ENCODE measurements at regions not wholly inside any gene's neighbourhood (a gene's known extent, or its start where the extent isn't known, plus 50 kb on each side); places are given as distances from the start of the nearest gene placed in this dataset.
"Not testable (repeated sequence)": the region's sequence is repeated elsewhere in the genome, so short reads cannot be mapped to it uniquely, and the experiment has no call there.

DNA sequence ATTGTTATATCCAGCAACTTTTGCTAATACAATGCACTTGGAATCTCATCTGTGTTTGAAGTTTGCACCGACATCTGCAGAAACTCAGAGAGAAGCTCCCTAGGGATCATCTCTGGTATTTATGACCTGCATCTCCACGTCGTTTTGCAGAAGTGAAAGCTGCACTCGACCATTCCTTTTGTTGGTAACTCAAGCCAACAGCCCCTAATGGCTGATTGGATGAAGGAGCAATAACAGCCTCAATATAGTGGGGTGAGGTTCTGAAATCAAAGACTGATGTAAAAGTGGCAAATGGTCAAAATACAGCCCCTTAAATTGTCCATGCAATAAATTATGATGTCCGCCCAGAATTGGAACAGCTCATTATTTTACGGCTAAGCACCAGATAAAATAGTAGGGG is 344.2 kb upstream of the KAZN start:
- DNase-seq (ENCODE audit: low spot score): peak; percentile 30

DNA sequence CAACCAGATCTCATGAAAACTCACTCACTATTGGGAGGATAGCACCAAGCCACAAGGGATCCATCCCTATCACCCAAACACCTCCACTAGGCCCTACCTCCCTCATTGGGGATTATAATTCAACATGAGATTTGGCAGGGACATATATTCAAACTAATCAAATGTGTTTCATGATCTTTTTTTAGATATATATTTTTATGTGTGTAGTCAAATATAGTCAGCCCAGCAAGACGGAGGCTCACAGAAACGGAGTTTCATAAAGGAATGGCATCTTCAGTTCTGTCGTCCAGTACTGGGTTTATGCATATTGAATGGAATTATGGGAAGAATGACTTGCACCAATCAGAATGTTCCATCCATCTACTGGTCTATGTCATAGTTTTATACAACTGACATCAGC is 343.3 kb upstream of the KAZN start:
- no peak for DNase-seq (ENCODE audit: low spot score)

DNA sequence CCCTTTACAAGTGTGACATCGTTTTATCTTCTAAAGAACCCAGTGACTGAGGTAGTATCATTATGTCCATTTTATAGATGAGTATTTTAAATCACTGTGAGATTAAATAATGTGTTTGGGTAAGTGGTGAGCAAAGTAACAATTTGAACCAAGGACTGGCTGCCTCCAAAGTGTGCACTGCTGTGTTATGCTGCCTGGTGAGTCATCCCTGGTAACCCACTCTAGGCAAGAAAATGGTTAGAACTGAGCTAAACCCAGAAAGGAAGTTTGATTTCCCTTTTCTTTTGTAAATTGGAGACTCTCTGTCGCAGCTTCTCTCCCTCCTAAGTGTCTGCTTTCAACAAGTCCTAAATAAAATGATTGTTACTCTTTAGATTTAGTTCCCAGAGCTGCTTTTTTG is 342.8 kb upstream of the KAZN start:
- no peak for DNase-seq (ENCODE audit: low spot score)

DNA sequence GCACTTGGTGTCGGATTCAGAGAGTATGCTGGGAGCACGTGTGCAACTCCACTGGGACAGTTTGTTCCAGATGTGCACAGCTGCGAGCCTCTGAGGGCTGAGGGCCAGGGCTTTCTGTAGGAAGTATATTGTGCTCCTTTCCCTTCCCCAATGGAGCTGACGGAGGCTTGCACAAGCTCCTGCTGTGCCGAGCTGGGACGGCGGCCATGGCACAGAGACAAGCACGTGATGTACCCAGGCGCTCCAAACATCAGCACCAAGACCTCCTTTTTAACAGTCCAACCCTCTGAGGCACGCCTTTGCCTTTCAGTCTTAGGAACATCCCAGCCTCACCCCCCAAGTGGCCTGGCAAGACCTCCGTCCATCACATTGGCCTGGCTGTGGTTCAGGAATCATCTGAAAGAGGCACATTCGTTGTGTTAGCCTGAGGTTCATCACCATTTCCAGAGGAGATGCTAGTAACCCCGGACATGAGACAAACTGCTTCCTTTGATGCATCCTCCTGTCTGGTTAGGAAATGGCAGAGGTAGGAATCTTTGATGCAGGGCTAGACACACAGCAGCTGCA is 339.2 kb upstream of the KAZN start:
- DNase-seq (ENCODE audit: low spot score): no peak

DNA sequence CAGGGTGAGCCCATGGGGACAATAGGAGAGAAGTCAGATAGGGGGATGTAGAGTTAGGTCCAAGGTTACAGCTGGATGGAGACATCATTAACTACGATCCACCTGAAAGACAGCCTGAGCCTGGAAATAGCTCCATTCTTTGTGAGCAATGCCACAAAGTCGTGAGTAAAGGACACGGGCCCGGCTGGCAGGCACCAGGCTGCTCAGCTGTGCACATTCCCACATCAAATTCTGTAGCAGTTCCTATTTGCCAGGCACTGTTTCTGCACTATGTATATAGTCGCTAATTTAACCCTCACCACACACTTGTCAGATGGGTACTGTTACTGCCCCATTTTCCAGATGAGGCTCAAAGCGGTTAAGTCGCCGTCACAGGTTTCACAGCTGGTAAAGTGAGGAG is 338.0 kb upstream of the KAZN start:
- DNase-seq (ENCODE audit: low spot score): no peak

DNA sequence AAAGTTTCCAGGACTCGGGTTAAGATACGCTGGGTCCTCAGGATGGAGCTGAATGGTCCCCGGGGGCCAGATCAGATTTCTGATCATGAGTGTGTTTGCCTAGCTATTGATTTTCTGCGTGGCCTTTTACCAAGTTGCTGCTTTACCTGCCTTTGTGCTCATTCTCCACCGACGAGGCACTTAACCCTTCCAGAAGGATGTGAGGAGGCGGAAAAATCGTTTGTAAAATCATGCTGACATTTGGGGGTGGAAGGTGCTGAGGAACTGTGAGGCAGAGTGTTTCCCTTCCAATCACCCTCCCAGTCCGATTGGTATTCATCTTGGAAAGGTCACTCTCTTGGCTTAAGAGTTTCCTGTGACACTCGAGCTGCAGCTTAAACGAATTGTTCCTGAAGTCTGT is 337.1 kb upstream of the KAZN start:
- DNase-seq (ENCODE audit: low spot score): no peak

DNA sequence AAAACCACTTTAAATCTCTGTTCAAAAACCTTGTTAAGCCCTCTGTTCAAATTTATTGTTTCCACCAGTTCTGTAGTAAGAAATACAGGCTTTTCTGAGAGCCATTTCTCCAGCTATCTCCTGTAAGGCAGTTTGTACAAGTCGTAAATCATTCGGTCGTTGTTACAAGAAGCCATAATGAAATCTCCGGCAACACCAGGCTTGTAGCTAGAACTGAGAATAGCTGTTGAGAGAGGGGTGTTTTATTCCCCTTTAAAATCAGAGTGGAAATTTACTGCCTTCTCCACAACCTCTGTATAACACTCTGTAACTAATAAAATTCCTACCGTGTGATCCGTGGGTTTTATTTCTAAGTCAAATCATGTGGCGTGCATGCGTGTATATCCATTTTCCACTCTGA is 335.8 kb upstream of the KAZN start:
- DNase-seq (ENCODE audit: low spot score): peak; percentile 81

DNA sequence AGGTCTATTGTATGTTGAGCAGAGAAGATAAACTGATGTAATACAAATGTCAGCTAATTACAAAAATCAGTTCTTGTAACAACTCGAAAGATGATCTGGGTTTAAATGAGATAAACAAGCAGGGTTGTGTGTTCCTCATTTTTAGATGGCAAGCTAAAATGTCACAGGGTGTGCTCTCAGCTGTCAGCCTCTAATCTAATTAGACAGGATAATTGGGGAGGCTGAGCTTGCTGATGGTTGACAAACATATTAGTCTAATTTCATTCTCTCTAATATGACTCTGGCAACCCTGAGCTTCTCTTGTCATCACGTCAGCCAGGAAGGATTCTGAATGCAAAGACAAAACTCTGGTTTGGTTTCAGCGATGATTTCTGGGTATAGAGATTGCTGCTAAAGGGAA is 335.3 kb upstream of the KAZN start:
- peak; percentile 91 for DNase-seq (ENCODE audit: low spot score)

DNA sequence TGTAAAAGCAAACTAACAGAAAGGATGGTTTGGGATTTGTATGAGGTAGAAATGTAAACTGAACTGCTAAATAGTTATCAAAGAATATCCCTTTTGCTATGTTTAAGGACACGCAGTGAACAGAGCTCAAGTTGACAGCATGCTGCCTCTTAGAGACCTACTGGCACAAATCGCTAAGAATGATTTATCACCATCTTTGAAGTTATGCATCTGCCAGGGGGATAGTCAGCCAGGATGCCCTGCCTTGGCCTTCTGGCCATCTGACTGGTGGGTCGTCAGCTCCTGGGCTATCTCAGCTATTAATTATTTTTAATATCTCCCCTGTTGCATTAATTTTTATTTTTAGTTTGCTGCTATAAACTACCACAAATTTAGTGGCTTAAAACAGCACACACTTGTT is 334.8 kb upstream of the KAZN start:
- DNase-seq (ENCODE audit: low spot score): peak; percentile 77

DNA sequence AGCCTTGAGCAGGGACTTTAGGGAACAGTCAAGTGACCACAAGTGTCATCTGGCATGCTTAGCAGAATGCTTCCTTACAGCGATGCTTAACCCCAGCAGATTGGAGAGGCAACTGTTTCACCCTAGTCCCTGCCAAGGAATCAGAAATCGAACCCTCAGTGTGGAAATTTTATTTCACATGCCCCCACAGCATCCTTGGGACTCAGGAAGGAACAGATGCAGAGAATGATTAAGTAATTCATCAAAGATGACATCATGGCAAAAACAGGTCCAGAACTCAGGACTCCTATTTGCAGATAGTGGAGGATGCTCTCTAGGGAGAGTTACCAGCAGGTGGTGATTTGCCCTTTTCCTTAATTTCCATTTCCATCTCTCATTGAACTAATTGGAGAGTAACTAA is 333.0 kb upstream of the KAZN start:
- DNase-seq (ENCODE audit: low spot score): peak; percentile 57

DNA sequence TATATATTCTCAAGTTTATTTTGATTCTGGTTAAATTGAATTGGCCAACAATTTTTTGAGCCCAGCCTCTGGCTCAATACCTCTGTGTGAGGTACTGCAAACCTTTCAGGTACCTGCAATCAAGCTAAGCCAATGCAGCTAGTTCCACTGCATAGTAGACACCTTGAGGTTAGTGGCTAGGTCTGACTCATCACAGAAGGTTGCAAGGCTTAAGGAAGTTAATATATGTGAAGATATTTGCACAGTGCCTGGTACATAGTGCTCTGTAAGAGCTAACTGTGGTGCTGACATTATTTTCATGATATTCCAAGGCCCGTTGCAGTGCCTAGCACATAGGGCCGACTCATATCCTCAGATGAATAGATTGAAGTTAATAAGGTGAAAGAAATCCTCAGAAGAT is 330.5 kb upstream of the KAZN start:
- no peak for DNase-seq (ENCODE audit: low spot score)

DNA sequence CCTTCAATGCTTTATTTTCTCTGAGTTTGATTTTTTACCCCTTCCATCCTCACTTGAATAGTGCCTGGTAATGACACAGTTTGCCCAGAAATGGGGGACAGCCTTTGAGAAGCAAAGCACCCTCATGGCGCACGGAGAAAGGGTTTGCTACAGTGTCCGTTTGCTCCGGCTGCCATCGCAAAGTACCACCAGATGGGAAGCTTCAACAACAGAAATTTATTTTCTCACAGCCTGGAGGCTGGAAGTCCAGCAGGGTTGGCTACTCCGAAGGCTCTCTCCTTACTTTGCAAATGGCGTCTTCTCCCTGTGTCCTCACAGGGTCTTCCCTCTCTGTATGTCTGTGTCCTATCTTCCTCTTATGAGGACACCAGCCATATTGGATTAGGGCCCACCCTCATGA is 327.7 kb upstream of the KAZN start:
- DNase-seq (ENCODE audit: low spot score): no peak

DNA sequence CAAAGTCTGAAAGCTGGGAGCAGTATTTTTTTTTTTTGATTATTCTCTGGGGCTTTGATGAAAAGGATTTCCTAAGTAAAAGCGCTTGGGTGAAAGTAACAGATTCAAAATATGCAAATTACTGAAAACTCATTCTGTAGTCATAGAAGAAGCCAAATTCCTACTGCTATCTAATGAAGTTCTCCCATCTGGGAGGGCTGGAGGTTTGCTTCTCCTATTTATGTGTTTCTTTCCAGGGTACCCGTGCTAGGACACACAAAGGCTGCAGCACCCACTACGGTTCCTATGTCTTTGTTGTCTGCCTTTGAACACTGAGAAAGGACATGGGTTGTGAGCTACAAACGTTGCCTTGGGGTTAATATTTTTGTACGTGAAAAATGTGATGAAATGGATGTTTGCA is 324.7 kb upstream of the KAZN start:
- DNase-seq (ENCODE audit: low spot score): no peak

DNA sequence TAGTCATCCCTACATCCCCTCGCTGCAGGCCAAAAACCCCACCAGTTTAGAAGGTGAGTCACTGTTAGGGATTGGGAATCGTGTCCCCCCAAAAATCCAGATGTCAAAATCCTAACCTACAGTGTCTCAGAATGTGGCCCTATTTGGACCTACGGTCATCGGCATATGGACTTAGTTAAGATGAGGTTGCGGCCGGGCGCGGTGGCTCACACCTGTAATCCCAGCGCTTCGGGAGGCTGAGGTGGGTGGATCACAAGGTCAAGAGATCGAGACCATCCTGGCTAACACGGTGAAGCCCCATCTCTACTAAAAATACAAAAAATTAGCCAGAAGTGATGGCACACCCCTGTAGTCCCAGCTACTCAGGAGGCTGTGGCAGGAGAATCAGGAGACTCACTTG is 318.6 kb upstream of the KAZN start:
- not testable (repeated sequence) for DNase-seq (ENCODE audit: low spot score)

DNA sequence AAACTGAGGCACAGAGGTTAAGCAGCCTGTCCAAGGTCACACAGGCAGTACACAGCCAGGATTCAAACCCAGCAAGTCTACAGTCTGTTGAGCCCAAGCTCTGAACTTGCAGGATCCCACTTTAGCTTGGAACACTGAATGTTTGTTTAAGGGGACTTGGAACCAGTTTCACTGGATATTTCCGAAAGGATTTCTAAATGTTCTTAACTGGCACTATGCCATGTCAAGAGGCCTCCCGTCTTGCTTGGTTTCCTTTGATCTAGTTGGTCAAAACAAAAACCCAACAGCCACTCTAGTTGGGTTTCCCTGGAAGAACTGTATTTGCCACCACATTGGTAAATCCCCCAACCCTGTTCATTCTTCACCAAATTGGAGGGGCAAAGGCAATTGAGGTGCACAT is 317.6 kb upstream of the KAZN start:
- DNase-seq (ENCODE audit: low spot score): no peak

DNA sequence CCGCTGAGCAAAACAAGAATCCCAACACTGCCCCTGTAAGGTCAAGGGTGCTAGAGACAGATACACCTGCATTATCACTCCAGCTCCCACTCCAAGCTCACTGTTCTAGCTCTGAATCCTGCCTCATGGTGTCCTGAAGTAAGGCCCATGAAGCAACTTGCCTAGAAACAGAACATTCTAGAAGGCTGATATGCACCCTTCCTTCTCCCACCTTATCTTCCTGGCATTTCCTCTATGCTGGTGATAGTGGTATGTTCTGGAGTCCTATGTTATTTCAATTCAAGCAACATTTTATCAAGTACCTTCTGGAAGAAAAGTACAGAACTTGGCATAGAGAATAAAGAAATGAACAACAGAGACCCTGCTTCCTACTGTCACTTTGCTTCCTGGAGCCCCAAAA is 317.1 kb upstream of the KAZN start:
- no peak for DNase-seq (ENCODE audit: low spot score)

DNA sequence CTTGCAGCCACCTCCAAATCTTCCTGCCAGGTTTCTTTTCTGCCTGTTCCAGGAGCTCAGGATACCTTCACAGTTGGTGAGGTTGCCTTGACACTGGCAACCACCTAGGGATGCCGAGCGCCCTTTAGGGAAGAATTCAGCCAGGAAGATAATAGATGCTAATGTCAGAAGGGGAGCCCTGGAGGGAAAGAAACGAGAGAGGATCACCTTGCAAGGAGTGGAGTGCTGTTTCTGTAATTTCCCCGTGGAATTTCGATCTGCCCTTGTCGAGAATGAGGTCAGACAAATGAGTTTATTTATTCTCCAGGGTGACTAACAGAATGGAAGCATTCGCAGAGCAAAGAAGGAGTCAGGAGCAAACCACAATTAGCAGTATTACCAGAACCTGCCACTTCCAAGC is 315.8 kb upstream of the KAZN start:
- DNase-seq (ENCODE audit: low spot score): no peak

DNA sequence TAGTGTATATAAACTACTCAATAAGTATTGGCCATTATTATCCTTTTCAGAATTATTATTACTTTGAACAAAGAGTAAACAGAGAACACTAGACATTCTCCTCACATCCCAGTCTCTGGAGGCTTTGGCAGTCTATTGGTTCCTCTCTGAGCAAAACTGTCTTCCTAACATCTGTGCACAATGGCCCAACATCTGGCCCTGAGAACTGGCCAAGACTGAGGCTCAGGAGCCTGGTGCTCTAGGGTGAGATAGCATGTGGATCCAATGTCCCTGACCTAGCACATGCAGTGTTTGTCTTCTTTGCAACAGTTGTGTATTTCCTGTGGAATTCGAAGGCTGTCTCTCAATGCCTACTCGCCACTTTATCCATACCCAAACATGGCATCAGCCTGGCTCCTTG is 313.2 kb upstream of the KAZN start:
- no peak for DNase-seq (ENCODE audit: low spot score)

DNA sequence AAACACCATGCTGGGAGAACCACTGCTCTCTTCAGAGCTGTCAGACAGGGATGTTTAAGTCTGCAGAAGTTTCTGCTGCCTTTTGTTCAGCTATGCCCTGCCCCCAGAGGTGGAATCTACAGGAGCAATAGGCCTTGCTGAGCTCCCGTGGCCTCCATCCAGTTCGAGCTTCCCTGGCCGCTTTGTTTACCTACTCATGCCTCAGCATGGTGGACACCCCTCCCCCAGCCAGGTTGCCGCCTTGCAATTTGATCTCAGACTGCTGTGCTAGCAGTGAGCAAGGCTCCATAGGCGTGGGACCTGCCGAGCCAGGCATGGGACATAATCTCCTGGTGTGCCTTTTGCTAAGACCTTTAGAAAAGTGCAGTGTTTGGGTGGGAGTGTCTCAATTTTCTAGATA is 307.3 kb upstream of the KAZN start:
- DNase-seq (ENCODE audit: low spot score): peak; percentile 23

DNA sequence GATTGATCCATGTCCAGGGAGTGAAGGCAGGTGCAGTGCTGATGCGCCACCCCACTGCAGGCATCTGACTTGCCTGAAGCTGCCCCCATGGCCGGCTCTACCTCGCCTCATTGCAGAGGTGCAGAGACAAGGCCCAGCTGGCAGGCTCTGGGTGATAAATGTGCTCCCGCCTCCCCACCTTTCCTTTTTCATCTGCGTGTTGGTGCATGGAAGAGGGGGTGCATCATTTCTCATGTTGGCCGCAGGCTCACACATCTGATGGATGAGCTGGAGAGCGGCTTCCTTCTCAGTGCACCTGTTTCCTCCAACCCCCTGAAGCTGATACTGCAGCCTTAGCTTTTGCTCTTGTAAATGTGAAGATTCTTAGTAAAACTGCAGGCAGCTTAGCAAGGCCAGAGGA is 306.0 kb upstream of the KAZN start:
- DNase-seq (ENCODE audit: low spot score): no peak

DNA sequence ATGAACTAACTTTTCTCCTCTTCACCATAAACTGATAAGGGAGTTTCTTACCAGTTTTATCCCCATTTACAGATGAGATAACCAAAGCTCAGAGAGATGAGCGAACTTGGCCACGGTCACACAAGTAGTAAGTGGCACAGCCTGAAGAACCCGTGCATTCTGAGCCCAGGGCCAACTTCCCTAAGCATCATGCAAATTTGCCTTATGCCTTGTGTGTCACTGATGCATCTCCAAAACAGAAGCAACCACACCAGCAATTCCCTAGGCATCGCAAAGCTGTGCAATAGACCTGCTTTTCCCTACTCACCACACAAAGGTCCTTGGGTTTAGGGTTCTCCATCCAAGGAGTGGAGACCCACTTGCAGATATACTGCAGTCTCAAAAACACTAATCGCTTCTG is 304.5 kb upstream of the KAZN start:
- no peak for DNase-seq (ENCODE audit: low spot score)

DNA sequence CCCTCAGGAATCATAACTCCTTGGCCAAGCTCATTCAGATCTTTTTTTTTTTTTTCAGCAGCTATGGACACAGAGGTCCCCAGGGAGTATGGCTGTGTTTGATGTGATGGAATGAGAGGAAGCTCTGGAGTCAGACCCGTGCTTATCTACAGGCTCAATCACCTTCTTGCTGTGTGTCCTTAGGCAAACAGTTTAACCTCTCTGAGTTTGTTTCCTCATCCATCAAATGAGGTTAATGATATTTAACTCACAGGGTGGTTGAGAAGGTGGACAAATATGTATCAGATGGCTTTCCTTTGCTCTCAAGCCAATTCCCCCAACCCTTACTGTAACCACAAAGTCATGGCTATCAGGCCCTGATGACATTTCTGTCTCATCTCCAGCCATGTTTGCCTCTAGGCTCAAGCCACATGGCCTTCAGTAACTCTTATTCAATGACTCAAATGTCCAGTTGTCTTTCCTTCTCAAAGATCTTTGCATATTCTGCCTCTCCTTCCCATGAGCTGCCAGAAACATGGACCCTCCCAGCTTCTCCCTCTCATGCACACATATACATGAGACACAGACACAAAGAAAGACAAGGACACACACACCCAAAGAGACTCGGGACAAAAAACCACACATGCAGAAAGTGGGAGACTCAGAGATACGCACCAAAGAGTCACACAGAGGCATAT is 303.5 kb upstream of the KAZN start:
- no peak for DNase-seq (ENCODE audit: low spot score)

DNA sequence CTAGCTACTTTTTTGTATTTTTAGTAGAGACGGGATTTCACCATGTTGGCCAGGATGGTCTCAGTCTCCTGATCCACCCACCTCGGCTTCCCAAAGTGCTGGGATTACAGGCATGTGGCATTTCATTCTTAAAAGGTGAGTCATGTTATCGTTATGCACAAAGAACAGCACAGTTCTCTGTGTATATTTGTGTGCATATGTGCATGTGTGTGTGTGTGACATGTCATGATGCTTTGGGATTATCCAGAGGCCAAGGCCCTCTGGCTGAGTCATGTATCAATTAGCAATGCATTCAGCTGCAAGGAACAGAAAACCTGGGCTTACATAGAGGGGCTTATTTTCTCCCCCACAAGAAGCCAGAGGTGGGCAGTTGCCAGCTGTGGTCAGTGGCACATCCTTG is 301.7 kb upstream of the KAZN start:
- no peak for DNase-seq (ENCODE audit: low spot score)

DNA sequence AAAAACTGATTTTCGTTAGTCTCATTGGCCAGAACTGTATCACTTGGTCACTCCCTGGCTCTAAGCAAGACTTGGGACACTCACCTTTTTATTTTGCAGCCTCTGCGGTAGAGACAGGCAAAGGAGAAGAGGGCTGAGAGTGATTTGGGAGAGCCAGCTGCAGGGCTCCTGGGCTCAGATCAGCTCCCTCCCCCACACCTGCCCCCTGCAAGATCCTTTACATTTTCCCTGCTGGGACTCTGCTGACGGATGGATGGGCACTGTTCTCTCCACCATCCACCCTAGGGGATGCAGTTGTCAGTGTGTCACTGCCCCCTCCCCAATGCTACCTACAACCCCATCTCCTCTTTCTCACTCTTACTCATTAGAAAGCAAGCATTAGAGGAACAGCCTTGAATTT is 301.1 kb upstream of the KAZN start:
- no peak for DNase-seq (ENCODE audit: low spot score)
